HEK293T (cell line): ENCODE measurements at regions not wholly inside any gene's neighbourhood (a gene's known extent, or its start where the extent isn't known, plus 50 kb on each side); places are given as distances from the start of the nearest gene placed in this dataset.

Source experiments
- CTCF ChIA-PET: fragments of 350-600 bp; formaldehyde crosslinking; extraction: SDS; loops from one replicate; lab custom pipeline; 2021; ENCODE audit warnings: antibody characterized with exemption, inconsistent platforms; lab: Yijun Ruan, JAX
- POLR2A ChIA-PET: fragments of 350-600 bp; formaldehyde crosslinking; extraction: SDS; loops from one replicate; lab custom pipeline; 2020; ENCODE audit warnings: antibody characterized with exemption, inconsistent platforms; lab: Yijun Ruan, JAX
- DNase-seq: peaks from one replicate; pipeline ENCODE4 v3.0.0; 2012; ENCODE audit warnings: mixed read lengths; ENCODE audit errors: extremely low spot score
- ARNT ChIP-seq: fragments of 450-650 bp; IDR thresholded peaks from 2 replicates; pipeline ENCODE4 v1.6.1; 2017; ENCODE audit warnings: mild to moderate bottlenecking
- BHLHE40 ChIP-seq: fragments of 450-650 bp; IDR thresholded peaks from 2 replicates; pipeline ENCODE4 v1.6.1; 2016; ENCODE audit warnings: mild to moderate bottlenecking, moderate library complexity, borderline replicate concordance
- CTBP1 ChIP-seq: fragments of 450-650 bp; IDR thresholded peaks from 2 replicates; pipeline ENCODE4 v1.6.1; 2016; ENCODE audit warnings: borderline replicate concordance
- ELF4 ChIP-seq: fragments of 450-650 bp; IDR thresholded peaks from 2 replicates; pipeline ENCODE4 v1.6.1; 2017; ENCODE audit warnings: antibody characterized with exemption
- FOXA1 ChIP-seq: fragments of 450-650 bp; IDR thresholded peaks from 2 replicates; pipeline ENCODE4 v1.6.1; 2016; ENCODE audit warnings: mild to moderate bottlenecking
- FOXK2 ChIP-seq: fragments of 450-650 bp; IDR thresholded peaks from 2 replicates; pipeline ENCODE4 v1.6.1; 2016; ENCODE audit warnings: mild to moderate bottlenecking
- FOXM1 ChIP-seq: fragments of 450-650 bp; IDR thresholded peaks from 2 replicates; pipeline ENCODE4 v1.6.1; 2017; ENCODE audit warnings: mild to moderate bottlenecking, borderline replicate concordance
- HDGF ChIP-seq: fragments of 450-650 bp; IDR thresholded peaks from 2 replicates; pipeline ENCODE4 v1.6.1; 2017; ENCODE audit warnings: antibody characterized with exemption, borderline replicate concordance
- L3MBTL2 ChIP-seq: fragments of 450-650 bp; conservative IDR thresholded peaks from 2 replicates; pipeline ENCODE4 v1.6.1; 2016; ENCODE audit warnings: mild to moderate bottlenecking
- LEF1 ChIP-seq: fragments of 450-650 bp; IDR thresholded peaks from 2 replicates; pipeline ENCODE4 v1.6.1; 2017; ENCODE audit warnings: mild to moderate bottlenecking, borderline replicate concordance
- NFRKB ChIP-seq: fragments of 450-650 bp; IDR thresholded peaks from 2 replicates; pipeline ENCODE4 v1.6.1; 2016; ENCODE audit warnings: mild to moderate bottlenecking, moderate library complexity
- SP1 ChIP-seq: fragments of 450-650 bp; IDR thresholded peaks from 2 replicates; pipeline ENCODE4 v1.6.1; 2017
- SUZ12 ChIP-seq: fragments of 450-650 bp; IDR thresholded peaks from 2 replicates; pipeline ENCODE4 v1.6.1; 2016; ENCODE audit warnings: mild to moderate bottlenecking
- TARDBP ChIP-seq: fragments of 450-650 bp; IDR thresholded peaks from 2 replicates; pipeline ENCODE4 v1.6.1; 2016
- ZNF384 ChIP-seq: fragments of 450-650 bp; IDR thresholded peaks from 2 replicates; pipeline ENCODE4 v1.6.1; 2016
- TF ChIP-seq, protein P1 (sequence below): fragments of 450-650 bp; IDR thresholded peaks from 2 replicates; pipeline ENCODE4 v1.6.1; 2016

- no peak for DNase-seq
- CTCF ChIA-PET, result no interaction called here
- no peak for TF ChIP-seq SP1
- no peak for TF ChIP-seq HDGF
- POLR2A ChIA-PET, result no interaction called here
Measured at GRCh38 chr2:103618112-103618511, 856.3 kb downstream of the TMEM182 start.

- no peak for DNase-seq
- ChIA-PET CTCF (no interaction called here), POLR2A (no interaction called here)
- TF ChIP-seq SUZ12 (no peak), TARDBP (no peak), HDGF (no peak), ARNT (no peak), NFRKB (no peak)
Measured at GRCh38 chr2:103627301-103627700, 865.5 kb downstream of the TMEM182 start.

GRCh38 chr2:103638978-103639377 lies 877.1 kb downstream of the TMEM182 start:
- TF ChIP-seq CTBP1, result no peak
- ChIA-PET CTCF (no interaction called here), POLR2A (no interaction called here)
- no peak for DNase-seq

DNA sequence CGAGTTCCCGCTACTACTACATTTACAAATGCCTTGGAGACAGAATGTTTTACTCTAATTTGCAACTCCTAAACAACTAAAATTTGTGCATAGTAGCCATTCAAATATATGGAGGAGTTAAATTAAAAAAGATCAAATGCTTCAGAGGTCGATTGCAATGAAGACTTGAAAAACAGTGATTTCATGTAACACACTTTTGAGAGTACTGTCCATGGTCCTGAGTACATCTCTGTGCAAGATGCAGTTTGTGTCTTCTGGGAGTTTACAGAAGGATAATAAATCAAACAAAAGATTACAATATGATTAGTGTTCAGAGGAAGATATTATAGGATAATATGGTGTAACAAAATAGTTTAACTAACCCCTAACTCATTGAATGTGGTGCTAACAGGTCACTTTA lies 894.7 kb downstream of the TMEM182 start:
- ChIA-PET POLR2A (no interaction called here), CTCF (interaction anchor here (0.6 kb wide), 1 partner anchor 29 kb away, joined by 3 read pairs; no protein-coding TSS in a partner anchor)
- DNase-seq, result no peak
- TF ChIP-seq FOXM1 (no peak), BHLHE40 (no peak), LEF1 (no peak), FOXK2 (no peak), NFRKB (no peak), SUZ12 (no peak), L3MBTL2 (no peak), TARDBP (no peak), SP1 (no peak), HDGF (no peak), ARNT (no peak), ELF4 (no peak), FOXA1 (no peak), CTBP1 (no peak)
- TF ChIP-seq, protein P1, sequence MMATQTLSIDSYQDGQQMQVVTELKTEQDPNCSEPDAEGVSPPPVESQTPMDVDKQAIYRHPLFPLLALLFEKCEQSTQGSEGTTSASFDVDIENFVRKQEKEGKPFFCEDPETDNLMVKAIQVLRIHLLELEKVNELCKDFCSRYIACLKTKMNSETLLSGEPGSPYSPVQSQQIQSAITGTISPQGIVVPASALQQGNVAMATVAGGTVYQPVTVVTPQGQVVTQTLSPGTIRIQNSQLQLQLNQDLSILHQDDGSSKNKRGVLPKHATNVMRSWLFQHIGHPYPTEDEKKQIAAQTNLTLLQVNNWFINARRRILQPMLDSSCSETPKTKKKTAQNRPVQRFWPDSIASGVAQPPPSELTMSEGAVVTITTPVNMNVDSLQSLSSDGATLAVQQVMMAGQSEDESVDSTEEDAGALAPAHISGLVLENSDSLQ, result no peak

- TF ChIP-seq FOXA1, result no peak
- TF ChIP-seq FOXK2, result no peak
- no peak for TF ChIP-seq BHLHE40
- no peak for TF ChIP-seq ARNT
- TF ChIP-seq TARDBP, result no peak
- no peak for TF ChIP-seq FOXM1
- TF ChIP-seq SUZ12, result no peak
- no peak for TF ChIP-seq CTBP1
- TF ChIP-seq LEF1, result no peak
- TF ChIP-seq ELF4, result no peak
- TF ChIP-seq SP1, result no peak
- TF ChIP-seq HDGF, result no peak
- DNase-seq, result no peak
- ChIA-PET CTCF (no interaction called here), POLR2A (no interaction called here)
Measured at GRCh38 chr2:103660519-103660918, 898.7 kb downstream of the TMEM182 start.

DNA sequence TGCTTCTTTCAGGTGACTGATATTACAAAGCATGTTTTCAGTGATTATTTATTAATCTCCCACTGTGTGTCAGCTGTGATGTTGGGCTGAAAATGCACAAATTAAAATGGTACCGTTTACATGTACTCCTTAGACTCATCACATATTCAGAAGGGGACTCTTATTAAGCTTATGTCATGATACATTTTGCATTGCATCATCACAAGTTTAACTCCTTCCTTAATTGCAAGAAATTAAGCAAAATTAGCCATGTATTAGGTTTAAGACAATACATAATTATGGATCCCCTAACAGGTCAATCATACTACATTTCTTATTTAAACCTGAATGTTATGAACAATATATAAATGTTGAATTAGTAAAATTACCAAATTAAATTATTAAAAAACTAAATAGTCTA lies 899.1 kb downstream of the TMEM182 start:
- no peak for DNase-seq
- ChIA-PET CTCF (no interaction called here), POLR2A (no interaction called here)
- TF ChIP-seq BHLHE40, result no peak
- no peak for TF ChIP-seq ELF4
- no peak for TF ChIP-seq FOXK2
- no peak for TF ChIP-seq FOXA1
- no peak for TF ChIP-seq SP1
- TF ChIP-seq, protein P1, result no peak

- ChIA-PET CTCF (no interaction called here), POLR2A (no interaction called here)
- TF ChIP-seq L3MBTL2 (no peak), FOXA1 (no peak), TARDBP (no peak), FOXK2 (no peak), SP1 (no peak), ZNF384 (no peak), SUZ12 (no peak), ARNT (no peak), ELF4 (no peak), BHLHE40 (no peak), HDGF (no peak), NFRKB (no peak), CTBP1 (no peak), LEF1 (no peak), FOXM1 (no peak)
- TF ChIP-seq, protein P1, result no peak
- DNase-seq, result no peak
Measured at GRCh38 chr2:103664690-103665089, 902.9 kb downstream of the TMEM182 start.
